ENCODE measurements at regions not wholly inside any gene's neighbourhood (a gene's known extent, or its start where the extent isn't known, plus 50 kb on each side); places are given as distances from the start of the nearest gene placed in this dataset.

GRCh38 chr1:112815376-112815775 lies 100.2 kb upstream of the PPM1J start:
- no peak for TF ChIP-seq CTCF (IDR thresholded peaks at IDR 0.05 in 8 of 11, conservative IDR thresholded peaks at IDR 0.05 in 3 of 11)
- TF ChIP-seq POLR2A (IDR thresholded peaks at IDR 0.05), result no peak
- no peak for TF ChIP-seq POLR2AphosphoS5 (IDR thresholded peaks at IDR 0.05)
